Hematopoietic multipotent progenitor cell treated with erythropoietin and hydrocortisone succinate and interleukin-3 and kit ligand, for 15 days (in vitro differentiated cells): ENCODE measurements at regions not wholly inside any gene's neighbourhood (a gene's known extent, or its start where the extent isn't known, plus 50 kb on each side); places are given as distances from the start of the nearest gene placed in this dataset.
A peak's percentile ranks its signal among the peaks of the same experiment; 100 is the strongest.
"Not testable (repeated sequence)": the region's sequence is repeated elsewhere in the genome, so short reads cannot be mapped to it uniquely, and the experiment has no call there.

Experiments
- DNase-seq: peaks from one replicate; pipeline ENCODE4 v3.0.0-alpha.2; 2015; ENCODE audit warnings: low spot score

DNA sequence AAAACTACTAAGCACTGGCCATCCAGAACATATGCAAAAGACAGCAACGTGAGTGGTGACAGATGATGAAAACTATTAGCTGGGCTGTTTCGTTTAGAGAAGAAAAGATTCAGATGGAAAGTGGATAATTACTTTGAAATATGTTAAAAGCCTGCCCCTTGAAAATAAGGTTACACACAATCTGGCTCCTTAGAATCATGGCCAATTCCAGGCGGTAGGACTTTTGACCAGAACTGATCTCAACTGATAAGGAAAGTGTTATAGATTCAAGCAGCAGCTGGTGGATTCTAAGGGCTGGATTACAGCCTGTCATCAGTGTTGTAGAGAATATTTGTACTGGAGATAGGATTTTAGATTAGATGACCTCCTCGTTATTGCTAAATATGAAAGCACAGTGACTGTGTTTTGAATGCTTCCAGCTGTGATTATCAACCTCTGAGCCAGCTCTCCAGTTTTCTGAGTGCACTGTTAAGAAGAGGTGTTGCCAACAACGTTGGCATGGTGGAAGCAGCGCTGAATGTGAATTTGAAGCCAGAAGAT lies 75.1 kb downstream of the KBTBD2 start:
- DNase-seq = not testable (repeated sequence)

GRCh38 chr7:32814779-32815178 lies 76.8 kb downstream of the KBTBD2 start:
- DNase-seq = not testable (repeated sequence)

DNA sequence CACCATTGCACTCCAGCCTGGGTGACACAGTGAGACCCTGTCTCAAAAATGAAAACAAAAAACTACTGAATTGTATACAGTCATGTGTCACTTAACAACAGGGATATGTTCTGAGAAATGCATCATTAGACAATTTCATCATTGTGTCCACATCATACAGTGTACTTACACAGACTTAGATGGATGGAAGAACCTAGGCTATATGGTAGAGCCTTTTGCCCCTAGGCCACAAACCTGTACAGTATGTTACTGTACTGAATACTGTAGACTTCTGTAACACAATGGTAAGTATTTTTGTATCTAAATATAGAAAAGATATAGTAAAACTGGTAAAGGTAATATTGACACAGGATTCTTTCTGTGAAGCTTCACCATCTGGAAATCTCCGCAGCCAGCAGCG lies 81.7 kb downstream of the KBTBD2 start:
- no peak for DNase-seq

- no peak for DNase-seq
These were observed 82.2 kb downstream of the KBTBD2 start for GRCh38 chr7:32809347-32809746.

DNA sequence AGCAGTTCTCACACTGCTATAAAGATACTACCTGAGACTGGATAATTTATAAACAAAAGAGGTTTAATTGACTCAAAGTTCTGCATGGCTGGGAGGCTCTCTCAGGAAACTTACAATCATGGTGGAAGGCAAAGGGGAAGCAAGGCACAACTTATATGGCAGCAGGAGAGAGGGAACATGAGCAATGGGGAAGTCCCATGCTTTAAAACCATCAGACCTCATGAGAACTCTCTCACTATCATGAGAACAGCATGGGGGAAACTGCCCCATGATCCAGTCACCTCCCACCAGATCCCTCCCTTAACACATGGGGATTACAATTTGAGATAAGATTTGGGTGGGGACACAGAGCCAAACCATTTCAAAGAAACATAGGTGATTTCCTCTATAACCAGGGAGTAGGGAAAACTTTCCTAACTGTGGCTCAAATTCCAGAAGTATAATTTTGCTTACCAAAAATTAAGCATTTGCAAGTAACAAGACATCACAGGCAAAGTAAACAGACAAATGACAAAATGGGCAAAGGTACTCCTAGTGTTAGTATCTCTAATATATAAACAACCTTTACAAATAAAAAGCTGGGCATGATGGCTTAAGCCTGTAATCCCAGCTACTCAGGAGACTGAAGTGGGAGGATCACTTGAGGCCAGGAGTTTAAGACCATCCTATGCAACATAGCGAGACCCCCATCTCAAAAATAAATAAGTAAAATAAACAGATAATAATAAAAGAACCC lies 88.0 kb downstream of the KBTBD2 start:
- DNase-seq = no peak

DNA sequence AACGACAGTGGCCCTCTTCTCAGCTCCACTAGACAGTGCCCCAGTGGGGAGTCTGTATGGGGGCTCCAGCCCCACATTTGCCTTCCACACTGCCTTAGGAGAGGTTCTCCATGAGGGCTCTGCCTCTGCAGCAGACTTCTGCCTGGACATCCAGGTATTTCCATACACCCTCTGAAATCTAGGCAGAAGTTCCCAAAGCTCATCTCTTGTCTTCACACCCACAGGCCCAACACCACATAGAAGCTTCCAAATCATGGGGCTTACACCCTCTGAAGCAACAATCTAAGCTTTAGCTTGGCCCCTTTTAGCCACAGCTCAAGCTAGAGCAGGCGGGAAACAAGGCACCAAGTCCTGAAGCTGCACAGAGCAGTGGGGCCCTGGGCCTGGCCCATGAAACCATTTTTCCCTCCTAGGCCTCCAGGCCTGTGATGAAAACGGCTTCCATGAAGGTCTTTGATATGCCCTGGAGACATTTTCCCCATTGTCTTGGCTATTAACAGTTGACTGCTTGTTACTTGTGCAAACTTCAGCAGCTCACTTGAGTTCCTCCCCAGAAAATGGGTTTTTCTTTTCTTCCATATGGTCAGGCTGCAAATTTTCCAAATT lies 89.2 kb downstream of the KBTBD2 start:
- no peak for DNase-seq

- not testable (repeated sequence) for DNase-seq
These were observed 98.5 kb downstream of the KBTBD2 start for GRCh38 chr7:32793053-32793452.

DNA sequence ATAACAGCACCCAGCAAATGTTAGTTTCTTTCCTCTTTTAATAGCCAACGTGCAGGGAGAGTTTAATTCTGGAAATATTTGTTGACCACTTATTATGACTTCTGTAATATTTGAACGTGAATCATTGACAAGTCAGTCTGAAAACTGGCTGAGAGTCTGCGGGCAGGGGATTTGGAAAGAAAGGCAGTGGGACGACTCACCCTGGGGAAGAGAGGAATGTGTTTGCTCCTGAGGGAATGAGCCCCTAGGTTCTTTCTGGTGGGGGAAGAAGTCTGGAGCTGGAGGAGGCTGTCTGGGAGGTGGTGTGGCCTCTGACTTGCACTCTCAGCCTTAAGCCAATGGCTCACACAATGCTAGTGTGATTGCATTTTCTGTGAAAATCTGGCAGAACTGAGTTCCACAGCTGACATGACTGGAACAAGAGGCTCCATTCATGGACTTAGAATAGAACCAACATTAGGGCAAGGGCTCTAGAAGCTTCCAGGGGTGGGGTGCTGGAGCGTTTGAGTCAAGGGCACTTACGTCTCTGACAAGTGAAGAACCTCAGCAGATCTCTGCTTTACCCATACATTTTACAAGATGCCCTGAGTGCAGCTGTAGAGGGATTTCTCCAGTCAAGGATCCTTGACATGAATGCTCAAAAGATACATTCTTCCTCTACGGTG lies 100.7 kb downstream of the KBTBD2 start:
- DNase-seq = not testable (repeated sequence)

- not testable (repeated sequence) for DNase-seq
These were observed 102.3 kb downstream of the KBTBD2 start for GRCh38 chr7:32789266-32789665.

- DNase-seq = not testable (repeated sequence)
These were observed 103.4 kb downstream of the KBTBD2 start for GRCh38 chr7:32788174-32788573.

- not testable (repeated sequence) for DNase-seq
These were observed 106.1 kb downstream of the KBTBD2 start for GRCh38 chr7:32785365-32785944.

DNA sequence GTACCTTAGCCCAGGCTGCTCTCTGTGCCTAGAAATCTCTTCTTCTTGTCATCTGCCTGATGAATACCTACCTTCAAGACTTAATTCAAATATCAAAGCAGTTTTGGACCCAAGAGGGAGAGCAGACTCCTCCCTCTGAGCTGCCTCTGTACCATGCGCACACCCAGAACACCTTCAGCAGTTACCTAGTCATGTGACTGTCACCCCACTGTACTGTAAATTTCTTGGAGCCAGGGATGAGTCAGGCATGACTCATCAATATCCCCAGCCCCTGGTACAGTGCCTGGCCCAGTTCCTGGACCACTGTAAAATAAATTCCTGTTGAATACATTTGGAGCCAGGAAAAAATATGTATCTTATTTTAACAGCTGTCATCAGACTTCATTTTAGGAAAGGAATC lies 111.7 kb downstream of the KBTBD2 start:
- not testable (repeated sequence) for DNase-seq

DNA sequence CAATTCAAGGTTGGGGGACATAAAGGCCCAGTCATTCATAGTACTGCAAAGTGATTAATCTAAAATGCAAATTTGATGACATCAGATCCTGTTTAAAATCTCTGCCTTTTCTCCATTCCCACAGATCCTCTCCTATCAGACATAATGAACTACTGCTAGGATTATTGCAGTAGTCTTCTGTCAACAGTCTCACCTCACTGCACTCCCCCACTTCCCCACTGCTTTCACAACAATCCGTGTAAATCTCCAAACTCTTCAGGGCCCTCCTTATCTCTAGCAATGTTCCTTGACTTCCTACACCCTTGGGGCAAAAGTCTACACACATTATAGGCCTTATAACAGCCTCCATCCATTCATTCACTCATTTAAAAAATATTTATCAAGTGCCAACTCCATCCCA lies 112.4 kb downstream of the KBTBD2 start:
- no peak for DNase-seq

GRCh38 chr7:32777041-32777666 lies 114.4 kb downstream of the KBTBD2 start:
- DNase-seq = not testable (repeated sequence)

- DNase-seq = not testable (repeated sequence)
These were observed 115.2 kb downstream of the KBTBD2 start for GRCh38 chr7:32776318-32776717.

GRCh38 chr7:32775809-32776208 lies 115.8 kb downstream of the KBTBD2 start:
- not testable (repeated sequence) for DNase-seq

DNA sequence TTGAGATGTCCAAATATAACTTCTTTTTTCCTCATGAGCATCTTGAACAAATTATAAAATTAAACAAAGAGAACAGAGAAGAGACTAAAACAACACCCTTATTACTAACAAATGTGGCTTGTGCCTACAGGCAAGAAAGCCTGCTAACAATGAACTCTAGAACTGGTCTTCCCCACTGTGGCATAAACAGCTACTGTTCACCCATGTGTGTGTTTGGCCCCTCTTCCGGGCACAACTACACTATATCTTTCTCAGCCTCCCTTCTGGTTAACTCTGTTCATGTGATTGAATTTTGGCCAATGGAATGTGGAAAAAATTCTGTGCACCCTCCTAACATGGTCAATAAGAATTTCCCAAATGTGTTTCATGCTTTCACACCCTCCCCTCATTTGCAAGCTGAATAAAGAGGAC lies 117.0 kb downstream of the KBTBD2 start:
- no peak for DNase-seq

GRCh38 chr7:32768866-32769510 lies 122.6 kb downstream of the KBTBD2 start:
- DNase-seq = not testable (repeated sequence)

DNA sequence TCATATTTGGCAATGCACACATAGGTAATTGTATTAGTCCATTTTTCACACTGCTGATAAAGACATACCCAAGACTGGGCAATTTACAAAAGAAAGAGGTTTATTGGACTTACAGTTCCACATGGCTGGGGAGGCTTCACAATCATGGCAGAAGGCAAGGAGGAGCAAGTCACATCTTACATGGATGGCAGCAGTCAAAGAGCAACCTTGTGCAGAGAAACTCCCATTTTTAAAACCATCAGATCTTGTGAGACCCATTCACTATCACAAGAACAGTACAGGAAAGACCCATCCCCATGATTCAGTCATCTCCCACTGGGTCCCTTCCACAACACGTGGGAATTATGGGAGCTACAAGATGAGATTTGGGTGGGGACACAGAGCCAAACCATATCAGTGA lies 123.2 kb downstream of the KBTBD2 start:
- DNase-seq = not testable (repeated sequence)

- DNase-seq = peak; percentile 28
These were observed 125.8 kb downstream of the KBTBD2 start for GRCh38 chr7:32765649-32766251.

GRCh38 chr7:32765185-32765584 lies 126.4 kb downstream of the KBTBD2 start:
- DNase-seq = no peak
